OCI-LY3 (cell line): ENCODE measurements at regions not wholly inside any gene's neighbourhood (a gene's known extent, or its start where the extent isn't known, plus 50 kb on each side); places are given as distances from the start of the nearest gene placed in this dataset.

Experiments used
- H2AFZ ChIP-seq: fragments of 200-600, 300-600 bp; shearing (Covaris generic); 2 replicates; pipeline ENCODE4 v1.6.0; 2014; ENCODE audit warnings: antibody characterized with exemption, low read depth, low read length
- H3K27ac ChIP-seq: fragments of 200-600, 300-600 bp; sonication (generic); 2 replicates; pipeline ENCODE4 v1.5.1; 2014; ENCODE audit warnings: mild to moderate bottlenecking, low read length, moderate library complexity, mixed read lengths
- H3K27me3 ChIP-seq: fragments of 200-600, 300-600 bp; sonication (generic); 2 replicates; pipeline ENCODE4 v1.6.1; 2014; ENCODE audit warnings: low read depth, low read length, mixed read lengths
- H3K36me3 ChIP-seq: fragments of 200-600, 300-600 bp; sonication (generic); replicated peaks from 2 replicates; pipeline ENCODE3; 2014; ENCODE audit warnings: low read depth, low read length, mixed read lengths
- H3K4me1 ChIP-seq: fragments of 300-600, 200-600 bp; sonication (generic); 2 replicates; pipeline ENCODE4 v1.6.1; 2014; ENCODE audit warnings: low read length, mixed read lengths
- H3K4me2 ChIP-seq: fragments of 200-600, 300-600 bp; sonication (generic); 2 replicates; pipeline ENCODE4 v1.6.1; 2014; ENCODE audit warnings: low read length, mixed read lengths
- H3K4me3 ChIP-seq: fragments of 300-600, 200-600 bp; sonication (generic); 2 replicates; pipeline ENCODE4 v1.5.1; 2014; ENCODE audit warnings: antibody characterized with exemption, mild to moderate bottlenecking, low read length, moderate library complexity
- H3K79me2 ChIP-seq: fragments of 300-600, 200-600 bp; shearing (Covaris generic); 2 replicates; pipeline ENCODE4 v1.6.1; 2014; ENCODE audit warnings: mild to moderate bottlenecking, low read length, mixed read lengths
- H3K9ac ChIP-seq: fragments of 300-600, 200-600 bp; shearing (Covaris generic); 2 replicates; pipeline ENCODE4 v1.6.0; 2014; ENCODE audit warnings: mild to moderate bottlenecking, low read length, moderate library complexity
- H3K9me3 ChIP-seq: fragments of 200-600, 300-600 bp; shearing (Covaris generic); 2 replicates; pipeline ENCODE4 v1.6.1; 2014; ENCODE audit warnings: low read length, mixed read lengths; ENCODE audit not compliant: insufficient read depth
- H4K20me1 ChIP-seq: fragments of 200-600, 300-600 bp; sonication (generic); 2 replicates; pipeline ENCODE4 v1.6.1; 2016; ENCODE audit warnings: low read length, mixed read lengths; ENCODE audit not compliant: insufficient read depth
- EZH2phosphoT487 ChIP-seq: fragments of 200-600 bp; shearing (Covaris generic); IDR thresholded peaks from 2 replicates; pipeline ENCODE4 v1.6.1; 2018; ENCODE audit warnings: antibody characterized with exemption, mixed run types, low read depth
- TF ChIP-seq, protein P1 (sequence below): fragments of 200-600, 300-600 bp; sonication (generic); IDR thresholded peaks from 2 replicates; pipeline ENCODE4 v1.5.1; 2014; ENCODE audit warnings: antibody characterized with exemption, low read length, low read depth

DNA sequence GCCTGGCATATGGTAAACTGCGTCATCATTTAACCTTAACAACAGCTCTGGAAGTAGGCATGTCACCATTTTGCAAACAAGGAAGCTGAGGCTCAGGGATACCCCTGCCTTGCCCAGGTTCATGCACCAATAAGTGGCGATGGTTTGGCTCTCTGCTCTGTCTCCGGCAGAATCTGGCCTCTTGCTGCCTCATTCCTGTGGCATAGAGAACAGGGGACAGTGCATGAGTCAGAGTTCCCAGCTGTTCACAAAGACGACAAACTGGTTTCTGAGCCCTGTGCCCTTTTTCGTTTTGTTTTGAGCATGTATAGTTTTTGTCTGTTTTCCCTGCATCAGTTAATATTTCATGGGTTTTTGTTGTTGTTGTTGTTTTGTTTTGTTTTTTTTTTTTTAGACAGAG is 236.8 kb downstream of the OPA1 start:
- no peak overlapping the region for H3K27ac ChIP-seq
- H4K20me1 ChIP-seq, result no peaks in the 10 kb centered on the region
- no peaks in the 10 kb centered on the region for H3K79me2 ChIP-seq
- no peak overlapping the region for H2AFZ ChIP-seq
- H3K9ac ChIP-seq, result no peak overlapping the region
- H3K9me3 ChIP-seq, result no peaks in the 10 kb centered on the region
- no peaks in the 10 kb centered on the region for H3K36me3 ChIP-seq
- H3K4me2 ChIP-seq, result no peak overlapping the region
- no peak for TF ChIP-seq EZH2phosphoT487
- TF ChIP-seq, protein P1, sequence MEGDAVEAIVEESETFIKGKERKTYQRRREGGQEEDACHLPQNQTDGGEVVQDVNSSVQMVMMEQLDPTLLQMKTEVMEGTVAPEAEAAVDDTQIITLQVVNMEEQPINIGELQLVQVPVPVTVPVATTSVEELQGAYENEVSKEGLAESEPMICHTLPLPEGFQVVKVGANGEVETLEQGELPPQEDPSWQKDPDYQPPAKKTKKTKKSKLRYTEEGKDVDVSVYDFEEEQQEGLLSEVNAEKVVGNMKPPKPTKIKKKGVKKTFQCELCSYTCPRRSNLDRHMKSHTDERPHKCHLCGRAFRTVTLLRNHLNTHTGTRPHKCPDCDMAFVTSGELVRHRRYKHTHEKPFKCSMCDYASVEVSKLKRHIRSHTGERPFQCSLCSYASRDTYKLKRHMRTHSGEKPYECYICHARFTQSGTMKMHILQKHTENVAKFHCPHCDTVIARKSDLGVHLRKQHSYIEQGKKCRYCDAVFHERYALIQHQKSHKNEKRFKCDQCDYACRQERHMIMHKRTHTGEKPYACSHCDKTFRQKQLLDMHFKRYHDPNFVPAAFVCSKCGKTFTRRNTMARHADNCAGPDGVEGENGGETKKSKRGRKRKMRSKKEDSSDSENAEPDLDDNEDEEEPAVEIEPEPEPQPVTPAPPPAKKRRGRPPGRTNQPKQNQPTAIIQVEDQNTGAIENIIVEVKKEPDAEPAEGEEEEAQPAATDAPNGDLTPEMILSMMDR, result no peak
- H3K4me3 ChIP-seq, result no peak overlapping the region
- peaks cover 41% of the 10 kb centered on the region for H3K4me1 ChIP-seq
- no peaks in the 10 kb centered on the region for H3K27me3 ChIP-seq

DNA sequence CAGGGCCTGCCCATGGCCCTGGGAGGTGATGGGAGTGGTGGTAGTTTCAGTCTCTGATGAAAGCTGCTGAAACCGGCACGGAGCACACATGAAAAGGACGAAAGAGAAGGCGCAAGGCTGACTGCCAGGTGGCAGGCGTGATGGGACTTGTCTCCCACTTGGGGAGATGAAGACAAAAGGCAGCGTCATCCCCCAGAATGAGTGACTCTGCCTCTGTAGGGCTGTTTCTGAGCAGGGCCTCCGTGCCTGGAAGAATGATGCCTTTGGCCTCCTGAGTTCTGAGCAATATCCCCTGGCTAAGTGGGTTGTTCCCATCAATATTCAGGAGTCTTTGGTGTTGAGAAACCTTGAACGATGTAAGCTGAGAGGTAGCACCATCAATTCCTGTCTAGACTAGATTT is 237.8 kb downstream of the OPA1 start:
- H3K4me3 ChIP-seq, result no peak overlapping the region
- TF ChIP-seq, protein P1, result no peak
- TF ChIP-seq EZH2phosphoT487, result no peak
- no peak overlapping the region for H3K9ac ChIP-seq
- H4K20me1 ChIP-seq, result no peaks in the 10 kb centered on the region
- H3K27ac ChIP-seq, result no peak overlapping the region
- no peak overlapping the region for H3K4me2 ChIP-seq
- H3K27me3 ChIP-seq, result no peaks in the 10 kb centered on the region
- H3K36me3 ChIP-seq, result no peaks in the 10 kb centered on the region
- H3K79me2 ChIP-seq, result no peaks in the 10 kb centered on the region
- H3K4me1 ChIP-seq, result peaks cover 51% of the 10 kb centered on the region
- H3K9me3 ChIP-seq, result no peaks in the 10 kb centered on the region
- no peak overlapping the region for H2AFZ ChIP-seq

GRCh38 chr3:193831495-193832455 is 238.8 kb downstream of the OPA1 start:
- peaks cover 52% of the 10 kb centered on the region for H3K4me1 ChIP-seq
- peak overlapping the region; percentile 14; the same call in 1 of the 2 replicates for H2AFZ ChIP-seq
- H4K20me1 ChIP-seq, result no peaks in the 10 kb centered on the region
- no peaks in the 10 kb centered on the region for H3K79me2 ChIP-seq
- H3K9me3 ChIP-seq, result no peaks in the 10 kb centered on the region
- peak overlapping the region; percentile 37; the same call in 1 of the 2 replicates for H3K9ac ChIP-seq
- peak overlapping the region; percentile 66 for H3K4me2 ChIP-seq
- H3K4me3 ChIP-seq, result peak overlapping the region; percentile 27
- no peak for TF ChIP-seq EZH2phosphoT487
- TF ChIP-seq, protein P1, result no peak
- no peaks in the 10 kb centered on the region for H3K27me3 ChIP-seq
- peak overlapping the region; percentile 85 for H3K27ac ChIP-seq
- no peaks in the 10 kb centered on the region for H3K36me3 ChIP-seq

DNA sequence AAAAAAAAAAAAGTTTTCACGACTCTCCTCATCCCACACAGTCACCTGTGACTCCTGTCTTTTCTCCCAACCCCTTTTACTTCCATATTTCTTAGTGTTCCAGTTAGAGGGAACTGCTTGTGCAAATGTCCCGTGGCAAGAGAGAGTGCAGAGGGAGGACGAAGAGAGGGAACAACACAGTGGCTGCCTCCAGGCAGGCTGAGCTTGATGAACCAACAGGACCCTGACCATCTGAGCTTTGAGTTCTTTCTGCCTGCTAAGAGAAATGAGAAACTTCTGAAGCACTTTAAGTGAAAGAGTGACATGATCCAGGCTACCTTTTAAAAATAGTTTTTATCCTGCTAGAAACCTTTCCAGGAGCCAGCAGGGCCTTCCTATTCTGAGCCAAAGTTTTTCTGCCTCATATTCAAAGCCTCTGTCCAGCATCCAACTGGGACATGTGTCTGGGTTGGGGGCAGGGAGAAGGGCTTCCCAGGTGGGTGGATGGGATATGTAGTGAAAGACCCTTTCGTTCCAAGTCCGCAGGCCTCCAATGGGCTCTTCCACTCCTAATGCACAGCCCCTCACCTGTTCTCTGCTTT is 239.9 kb downstream of the OPA1 start:
- Histone ChIP-seq H3K27me3 (no peaks in the 10 kb centered on the region), H2AFZ (no peak overlapping the region), H3K4me3 (no peak overlapping the region), H3K9me3 (no peaks in the 10 kb centered on the region), H3K4me2 (peak overlapping the region; percentile 66), H3K36me3 (no peaks in the 10 kb centered on the region), H3K27ac (peak overlapping the region; percentile 85), H3K9ac (peak overlapping the region; percentile 17; the same call in 1 of the 2 replicates), H4K20me1 (no peaks in the 10 kb centered on the region), H3K4me1 (peaks cover 54% of the 10 kb centered on the region), H3K79me2 (no peaks in the 10 kb centered on the region)
- no peak for TF ChIP-seq EZH2phosphoT487
- TF ChIP-seq, protein P1, result no peak
